ENCODE measurements at regions not wholly inside any gene's neighbourhood (a gene's known extent, or its start where the extent isn't known, plus 50 kb on each side); places are given as distances from the start of the nearest gene placed in this dataset.
A peak's percentile ranks its signal among the peaks of the same experiment; 100 is the strongest.
"Not testable (repeated sequence)": the region's sequence is repeated elsewhere in the genome, so short reads cannot be mapped to it uniquely, and the experiment has no call there.

GRCh38 chr13:59439776-59440428, 723.8 kb downstream of the DIAPH3 start:
- no peak overlapping the region for H3K4ac ChIP-seq (ENCODE audit: low read depth, low read length)
- H3K14ac ChIP-seq (ENCODE audit: insufficient read depth, low read length) = no peak overlapping the region
- H4K91ac ChIP-seq (ENCODE audit: insufficient read length, low read depth, low read length) = no peak overlapping the region
- H3K9ac ChIP-seq (ENCODE audit: extremely low read depth, insufficient read length, low read length) = no peak overlapping the region
- H3K4me3 Mint-ChIP-seq = no peak overlapping the region
- no peak overlapping the region for H2AK5ac ChIP-seq (ENCODE audit: insufficient read length, low read length)
- H3K27ac ChIP-seq (ENCODE audit: insufficient read length, low read depth, low read length) = no peak overlapping the region
- no peak overlapping the region for H2BK5ac ChIP-seq (ENCODE audit: insufficient read length, low read length)
- no peaks in the 10 kb centered on the region for H3K23me2 ChIP-seq (ENCODE audit: insufficient read length, low read depth, low read length, poor library complexity, severe bottlenecking)
- no peak overlapping the region for H2BK20ac ChIP-seq (ENCODE audit: low read depth, low read length, poor library complexity, severe bottlenecking)
- H3K18ac ChIP-seq (ENCODE audit: insufficient read length, low read depth, low read length) = no peak overlapping the region
- H2BK12ac ChIP-seq (ENCODE audit: insufficient read length, low read depth, low read length) = no peak overlapping the region
- H3K4me1 Mint-ChIP-seq = peaks cover 30 to 35% of the 10 kb centered on the region in 2 experiments
- peaks cover 4 to 19% (median 6%) of the 10 kb centered on the region in 3 experiments; a peak in 5 of 7 replicates for H3K36me3 Mint-ChIP-seq (ENCODE audit: insufficient read depth in 1 of 3, low read depth in 3 of 3)
- no peaks in the 10 kb centered on the region for H4K20me1 ChIP-seq (ENCODE audit: control insufficient read depth, insufficient read depth, insufficient read length)
- no peak overlapping the region for H3K56ac ChIP-seq (ENCODE audit: insufficient read length, low read depth, low read length)
- no CpG with 5 or more reads among the region's 29 CpGs for WGBS (ENCODE audit: extremely low coverage, insufficient read length, low lambda C conversion rate)
- H3K27ac Mint-ChIP-seq = no peak overlapping the region
- H3K79me2 ChIP-seq (ENCODE audit: insufficient read depth, low read length) = no peaks in the 10 kb centered on the region
- no peaks in the 10 kb centered on the region for H3K79me1 ChIP-seq (ENCODE audit: insufficient read depth, low read depth, low read length, poor library complexity, severe bottlenecking)
- no peaks in the 10 kb centered on the region for H3K27me3 Mint-ChIP-seq (ENCODE audit: low read depth)
- H3K4me1 ChIP-seq (ENCODE audit: insufficient read depth, low read length) = peaks cover 4% of the 10 kb centered on the region; the same call in 1 of the 2 replicates
- H2BK120ac ChIP-seq (ENCODE audit: low read depth, low read length, poor library complexity, severe bottlenecking) = no peak overlapping the region
- no peak overlapping the region for H2AFZ ChIP-seq (ENCODE audit: low read length)
- H3K4me2 ChIP-seq (ENCODE audit: insufficient read depth, insufficient read length, low read length) = no peak overlapping the region
- no peak overlapping the region for H4K5ac ChIP-seq (ENCODE audit: insufficient read length, low read depth, low read length)
- no peak for DNase-seq
- H3K27me3 ChIP-seq (ENCODE audit: insufficient read depth, low read length) = no peaks in the 10 kb centered on the region
- H3K9me3 ChIP-seq (ENCODE audit: control insufficient read depth, low read depth, low read length) = no peaks in the 10 kb centered on the region
- no peak overlapping the region for H4K8ac ChIP-seq (replicated peaks; ENCODE audit: insufficient read length, low read depth, low read length)
- H3K23ac ChIP-seq (ENCODE audit: insufficient read length, low read depth, low read length) = no peak overlapping the region
- peaks cover 11 to 15% of the 10 kb centered on the region in 2 experiments for H3K9me3 Mint-ChIP-seq
- H3T11ph ChIP-seq (ENCODE audit: low read length) = no peak overlapping the region
- TF ChIP-seq CTCF (conservative IDR thresholded peaks at IDR 0.05) = no peak
- no peak overlapping the region for H2BK15ac ChIP-seq (ENCODE audit: low read depth, low read length)

GRCh38 chr13:59441068-59441467, 722.7 kb downstream of the DIAPH3 start:
- not testable (repeated sequence) for H2BK12ac ChIP-seq (ENCODE audit: insufficient read length, low read depth, low read length); H2AK5ac ChIP-seq (ENCODE audit: insufficient read length, low read length); H3K4ac ChIP-seq (ENCODE audit: low read depth, low read length); H2BK15ac ChIP-seq (ENCODE audit: low read depth, low read length); H3K27ac ChIP-seq (ENCODE audit: insufficient read length, low read depth, low read length); H3K23me2 ChIP-seq (ENCODE audit: insufficient read length, low read depth, low read length, poor library complexity, severe bottlenecking); H4K91ac ChIP-seq (ENCODE audit: insufficient read length, low read depth, low read length); H3K23ac ChIP-seq (ENCODE audit: insufficient read length, low read depth, low read length); H3K27me3 Mint-ChIP-seq (ENCODE audit: low read depth); H4K5ac ChIP-seq (ENCODE audit: insufficient read length, low read depth, low read length); H2AFZ ChIP-seq (ENCODE audit: low read length); H3K4me1 ChIP-seq (ENCODE audit: insufficient read depth, low read length); DNase-seq; H3K18ac ChIP-seq (ENCODE audit: insufficient read length, low read depth, low read length); H4K20me1 ChIP-seq (ENCODE audit: control insufficient read depth, insufficient read depth, insufficient read length); H3K4me2 ChIP-seq (ENCODE audit: insufficient read depth, insufficient read length, low read length); H3K14ac ChIP-seq (ENCODE audit: insufficient read depth, low read length); H4K8ac ChIP-seq (replicated peaks; ENCODE audit: insufficient read length, low read depth, low read length); H2BK120ac ChIP-seq (ENCODE audit: low read depth, low read length, poor library complexity, severe bottlenecking); H3K79me2 ChIP-seq (ENCODE audit: insufficient read depth, low read length); H3K56ac ChIP-seq (ENCODE audit: insufficient read length, low read depth, low read length); H3K79me1 ChIP-seq (ENCODE audit: insufficient read depth, low read depth, low read length, poor library complexity, severe bottlenecking); H2BK5ac ChIP-seq (ENCODE audit: insufficient read length, low read length); H3K27me3 ChIP-seq (ENCODE audit: insufficient read depth, low read length); H3T11ph ChIP-seq (ENCODE audit: low read length); H2BK20ac ChIP-seq (ENCODE audit: low read depth, low read length, poor library complexity, severe bottlenecking); H3K9ac ChIP-seq (ENCODE audit: extremely low read depth, insufficient read length, low read length); H3K9me3 ChIP-seq (ENCODE audit: control insufficient read depth, low read depth, low read length); H3K4me3 Mint-ChIP-seq
- no CpG with 5 or more reads among the region's 13 CpGs for WGBS (ENCODE audit: extremely low coverage, insufficient read length, low lambda C conversion rate)
- peaks cover 38 to 45% of the 10 kb centered on the region in 2 experiments for H3K4me1 Mint-ChIP-seq
- peaks cover 7 to 10% of the 10 kb centered on the region in 2 experiments for H3K9me3 Mint-ChIP-seq
- H3K36me3 Mint-ChIP-seq (ENCODE audit: insufficient read depth in 1 of 3, low read depth in 3 of 3) = peaks cover 4 to 14% (median 5%) of the 10 kb centered on the region in 3 experiments; a peak in 4 of 7 replicates
- peak overlapping the region in 2 of 3 experiments; percentile 33 to 82; a peak in 3 of 7 replicates for H3K27ac Mint-ChIP-seq
